HEK293 (cell line): ENCODE measurements at regions not wholly inside any gene's neighbourhood (a gene's known extent, or its start where the extent isn't known, plus 50 kb on each side); places are given as distances from the start of the nearest gene placed in this dataset.

Experiments used
- ATF2 ChIP-seq: fragments of 450-650 bp; formaldehyde crosslinking; IDR thresholded peaks from 2 replicates; pipeline ENCODE4 v1.5.1; 2016; ENCODE audit warnings: missing biosample characterization, missing genetic modification characterization, low read depth
- CTCF ChIP-seq: fragments of 450-650 bp; formaldehyde crosslinking; IDR thresholded peaks from 2 replicates; pipeline ENCODE4 v1.5.1; 2016; ENCODE audit warnings: missing biosample characterization, missing genetic modification characterization
- KLF1 ChIP-seq: fragments of 450-650 bp; formaldehyde crosslinking; IDR thresholded peaks from 2 replicates; pipeline ENCODE4 v1.5.1; 2016; ENCODE audit warnings: missing biosample characterization, missing genetic modification characterization
- PRDM1 ChIP-seq: fragments of 450-650 bp; formaldehyde crosslinking; IDR thresholded peaks from 2 replicates; pipeline ENCODE4; 2016; ENCODE audit warnings: missing biosample characterization, missing genetic modification characterization
- RBAK ChIP-seq: fragments of 450-650 bp; formaldehyde crosslinking; IDR thresholded peaks from 2 replicates; pipeline ENCODE4 v1.5.1; 2016; ENCODE audit warnings: missing biosample characterization, missing genetic modification characterization
- ZBTB11 ChIP-seq: fragments of 450-650 bp; formaldehyde crosslinking; conservative IDR thresholded peaks from 2 replicates; pipeline ENCODE4 v1.5.1; 2016; ENCODE audit warnings: low read depth, missing biosample characterization, missing genetic modification characterization
- ZNF302 ChIP-seq: fragments of 450-650 bp; formaldehyde crosslinking; IDR thresholded peaks from 2 replicates; pipeline ENCODE4 v1.5.1; 2016; ENCODE audit warnings: missing biosample characterization, missing genetic modification characterization, low read depth
- ZNF416 ChIP-seq: fragments of 450-650 bp; formaldehyde crosslinking; IDR thresholded peaks from 2 replicates; pipeline ENCODE4 v1.5.1; 2016; ENCODE audit warnings: missing biosample characterization, missing genetic modification characterization
- ZNF426 ChIP-seq: fragments of 450-650 bp; formaldehyde crosslinking; IDR thresholded peaks from 2 replicates; pipeline ENCODE4 v1.5.1; 2017; ENCODE audit warnings: missing biosample characterization, missing genetic modification characterization, mild to moderate bottlenecking, inconsistent platforms, moderate library complexity
- ZNF449 ChIP-seq: fragments of 450-650 bp; formaldehyde crosslinking; IDR thresholded peaks from 2 replicates; pipeline ENCODE4 v1.5.1; 2017; ENCODE audit warnings: missing biosample characterization, mild to moderate bottlenecking, missing genetic modification characterization, moderate library complexity
- ZNF558 ChIP-seq: fragments of 450-650 bp; formaldehyde crosslinking; IDR thresholded peaks from 2 replicates; pipeline ENCODE4 v1.5.1; 2016; ENCODE audit warnings: missing biosample characterization, missing genetic modification characterization
- ZNF571 ChIP-seq: fragments of 450-650 bp; formaldehyde crosslinking; IDR thresholded peaks from 2 replicates; pipeline ENCODE4 v1.5.0; 2017; ENCODE audit warnings: missing biosample characterization, missing genetic modification characterization
- ZNF776 ChIP-seq: fragments of 450-650 bp; formaldehyde crosslinking; IDR thresholded peaks from 2 replicates; pipeline ENCODE4 v1.5.0; 2017; ENCODE audit warnings: missing biosample characterization, missing genetic modification characterization, borderline replicate concordance

GRCh38 chr11:23079382-23079813, 219.1 kb upstream of the CCDC179 start:
- TF ChIP-seq CTCF (tag by site-specific recombination): no peak
- no peak for TF ChIP-seq ZNF416 (tag by site-specific recombination)
- no peak for TF ChIP-seq ZNF776
- TF ChIP-seq ZNF571: no peak
- TF ChIP-seq ZNF426 (tag by site-specific recombination): no peak
- TF ChIP-seq ZNF558 (tag by site-specific recombination): no peak
- no peak for TF ChIP-seq ZBTB11 (tag by site-specific recombination)
- no peak for TF ChIP-seq ZNF302 (tag by site-specific recombination)
- TF ChIP-seq RBAK: no peak
- no peak for TF ChIP-seq PRDM1
- no peak for TF ChIP-seq ZNF449
- no peak for TF ChIP-seq KLF1 (tag by site-specific recombination)
- no peak for TF ChIP-seq ATF2
